ENCODE measurements at regions not wholly inside any gene's neighbourhood (a gene's known extent, or its start where the extent isn't known, plus 50 kb on each side); places are given as distances from the start of the nearest gene placed in this dataset.
"Not testable (repeated sequence)": the region's sequence is repeated elsewhere in the genome, so short reads cannot be mapped to it uniquely, and the experiment has no call there.

DNA sequence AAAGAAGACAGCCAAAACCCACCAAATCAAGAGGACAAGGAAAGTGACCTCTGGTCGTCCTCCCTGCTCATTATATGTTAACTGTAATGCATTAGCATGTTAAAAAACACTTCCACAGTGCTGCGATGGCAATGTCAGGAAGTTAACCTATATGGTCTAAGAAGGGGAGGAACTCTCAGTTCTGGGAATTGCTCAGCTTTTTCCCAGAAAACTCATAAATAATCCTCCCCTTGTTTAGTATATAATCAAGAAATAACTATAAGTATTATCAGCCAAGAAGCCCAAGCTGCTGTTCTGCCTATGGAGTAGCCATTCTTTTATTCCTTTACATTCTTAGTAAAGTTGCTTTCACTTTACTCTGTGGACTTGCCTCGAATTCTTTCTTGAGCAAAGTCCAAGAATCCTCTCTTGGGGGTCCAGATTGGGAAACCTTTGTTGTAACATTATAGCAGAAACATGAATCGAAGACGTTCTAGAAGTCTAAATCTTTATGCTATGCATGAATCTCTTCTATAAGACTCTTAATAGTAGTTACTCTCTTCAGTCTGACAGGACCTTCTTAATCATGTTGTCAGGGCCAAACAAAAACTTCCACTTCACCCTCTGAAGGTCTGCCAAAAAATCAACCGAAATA, 110.0 kb upstream of the VANGL1 start:
- no peak for DNase-seq

- DNase-seq, result peak; percentile 84
Observed at GRCh38 chr1:115530407-115530806, 111.4 kb upstream of the VANGL1 start.

GRCh38 chr1:115529216-115529897, 112.4 kb upstream of the VANGL1 start:
- DNase-seq, result no peak

GRCh38 chr1:115528336-115528735, 113.4 kb upstream of the VANGL1 start:
- not testable (repeated sequence) for DNase-seq

- DNase-seq, result no peak
Observed at GRCh38 chr1:115527746-115528145, 114.0 kb upstream of the VANGL1 start.

DNA sequence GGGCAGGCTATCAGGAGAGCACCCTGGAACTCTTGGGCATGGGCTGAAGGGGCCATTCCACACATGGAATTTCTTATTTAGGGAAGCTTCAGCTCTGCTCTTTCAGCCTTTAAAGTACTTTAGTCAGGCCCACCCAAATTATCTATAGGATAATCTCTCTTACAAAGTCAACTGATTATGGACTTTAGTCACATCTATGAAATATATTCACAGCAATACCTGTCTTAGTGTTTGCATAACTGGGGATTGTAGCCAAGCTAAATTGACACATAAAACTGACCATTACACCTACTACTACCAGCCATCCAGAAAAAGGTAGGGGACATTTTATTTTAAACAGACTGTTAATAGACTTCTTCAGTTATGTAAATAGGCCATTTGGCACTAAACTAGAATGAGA, 114.9 kb upstream of the VANGL1 start:
- no peak for DNase-seq

DNA sequence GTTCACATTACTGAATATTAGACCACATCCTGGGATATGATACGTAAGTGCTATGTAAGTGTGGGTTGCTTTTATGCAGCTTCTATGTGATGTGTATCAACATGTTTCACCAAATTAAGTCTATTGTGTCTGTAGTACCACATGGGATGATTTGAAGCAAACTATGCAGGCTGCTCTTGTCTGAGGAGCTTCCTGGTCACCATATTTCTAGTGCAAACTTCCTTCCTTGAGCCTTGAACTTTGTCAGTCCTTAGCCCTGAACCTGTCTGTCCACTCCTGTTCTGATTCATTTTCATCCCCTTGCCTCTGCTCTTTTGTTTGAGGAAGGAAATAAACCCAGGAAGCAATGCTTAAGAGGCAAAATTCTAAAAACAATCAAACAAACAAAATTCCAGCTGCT, 117.5 kb upstream of the VANGL1 start:
- DNase-seq, result no peak

DNA sequence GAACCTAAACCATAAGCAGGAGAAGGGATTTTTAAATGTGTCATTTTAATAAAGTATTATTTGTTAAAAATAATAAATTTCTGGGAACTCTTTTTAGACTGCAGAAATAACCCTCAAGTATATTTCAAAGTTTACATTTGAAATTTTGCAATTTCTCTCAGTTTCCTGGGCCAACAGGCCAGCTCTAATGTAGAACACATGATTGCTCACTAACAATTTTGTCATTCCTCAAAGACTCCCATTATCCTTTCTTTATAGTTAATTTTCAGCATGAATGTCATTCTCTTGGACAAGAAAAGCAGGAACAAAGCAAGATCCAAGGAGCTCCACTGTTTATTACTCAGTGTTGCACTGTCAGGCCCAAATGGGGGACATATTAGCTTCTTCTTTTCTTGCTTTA, 119.4 kb upstream of the VANGL1 start:
- DNase-seq, result no peak

GRCh38 chr1:115515270-115515669, 126.5 kb upstream of the VANGL1 start:
- DNase-seq, result no peak

GRCh38 chr1:115510226-115510625, 131.5 kb upstream of the VANGL1 start:
- not testable (repeated sequence) for DNase-seq

DNA sequence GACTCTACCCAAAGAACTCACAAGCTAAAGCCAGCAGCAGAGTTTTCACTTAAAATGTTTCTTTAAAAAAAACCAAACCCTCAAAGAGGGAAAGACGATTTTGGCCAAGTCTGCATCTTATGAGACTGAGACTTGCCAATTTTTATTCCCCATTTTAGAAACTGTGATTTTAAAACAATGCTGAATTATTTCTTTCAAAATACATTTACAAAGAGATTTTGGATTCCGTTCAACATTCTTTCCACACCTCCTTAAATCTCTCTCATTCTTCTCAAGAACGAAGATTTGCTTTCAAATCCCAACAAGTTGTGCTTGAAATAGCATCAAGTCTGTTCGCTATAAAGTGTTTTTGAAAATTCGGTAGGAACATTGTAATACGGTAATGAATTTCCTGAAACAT, 133.9 kb upstream of the VANGL1 start:
- no peak for DNase-seq

GRCh38 chr1:115506924-115507589, 134.7 kb upstream of the VANGL1 start:
- DNase-seq, result peak; percentile 63

DNA sequence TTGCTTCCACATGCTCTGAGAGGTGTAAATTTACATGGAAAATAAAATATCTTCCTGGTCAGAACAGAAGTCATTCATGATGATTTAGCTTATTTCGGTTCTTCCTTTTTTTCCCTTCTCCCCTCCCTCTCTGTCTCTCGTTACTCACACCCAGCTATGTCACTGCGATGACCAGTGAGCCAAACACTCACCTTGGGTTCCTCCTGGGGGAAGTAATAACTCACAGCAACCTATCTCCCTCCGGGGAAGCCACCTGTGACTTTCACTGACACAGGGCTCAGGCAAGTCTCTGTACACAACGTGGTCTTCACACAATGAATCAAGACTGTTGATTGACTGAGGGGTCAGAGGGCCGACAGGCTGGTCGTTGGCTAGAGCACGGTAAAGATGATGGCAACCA, 135.3 kb upstream of the VANGL1 start:
- no peak for DNase-seq

DNA sequence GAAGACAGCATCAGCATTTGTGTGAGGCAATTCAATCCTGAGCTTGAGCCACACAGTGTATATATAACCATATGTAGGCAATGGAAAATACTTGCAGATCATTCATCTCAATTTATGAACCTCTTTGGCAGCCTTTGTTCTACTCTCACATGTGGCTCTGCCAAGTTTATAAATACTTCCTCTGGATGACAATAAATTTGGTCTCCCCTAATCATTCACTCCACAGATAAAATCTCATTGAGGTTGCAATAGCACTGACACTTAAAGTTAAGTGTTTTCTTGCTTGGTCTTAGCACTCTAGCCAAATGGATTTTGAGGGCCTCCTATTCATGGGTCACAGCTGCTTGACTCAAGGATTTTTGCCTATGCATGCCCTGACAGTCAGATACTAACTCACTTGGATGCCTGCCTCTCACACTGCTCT, 136.6 kb upstream of the VANGL1 start:
- DNase-seq, result no peak

DNA sequence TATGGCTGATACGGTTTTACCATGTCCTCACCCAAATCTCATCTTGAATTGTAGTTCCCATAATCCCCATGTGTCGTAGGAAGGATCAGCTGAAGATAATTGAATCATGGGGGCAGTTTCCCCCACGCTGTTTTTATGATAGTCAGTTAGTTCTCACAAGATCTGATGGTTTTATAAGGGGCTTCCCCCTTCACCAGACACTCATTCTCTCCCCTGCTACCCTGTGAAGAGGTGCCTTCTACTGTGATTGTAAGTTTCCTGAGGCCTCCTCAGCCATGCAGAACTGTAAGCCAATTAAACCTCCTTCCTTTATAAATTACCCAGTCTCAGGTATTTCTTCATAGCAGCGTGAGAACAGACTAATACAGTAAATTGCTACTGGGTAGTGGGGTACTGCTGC, 139.6 kb upstream of the VANGL1 start:
- not testable (repeated sequence) for DNase-seq

GRCh38 chr1:115501476-115501875, 140.3 kb upstream of the VANGL1 start:
- peak; percentile 43 for DNase-seq

GRCh38 chr1:115499253-115499652, 142.5 kb upstream of the VANGL1 start:
- DNase-seq, result no peak

GRCh38 chr1:115496904-115497527, 144.8 kb upstream of the VANGL1 start:
- peak; percentile 92 for DNase-seq

GRCh38 chr1:115495625-115496024, 146.1 kb upstream of the VANGL1 start:
- peak; percentile 91 for DNase-seq

GRCh38 chr1:115495111-115495510, 146.7 kb upstream of the VANGL1 start:
- DNase-seq, result no peak

- no peak for DNase-seq
Observed at GRCh38 chr1:115493834-115494233, 147.9 kb upstream of the VANGL1 start.

GRCh38 chr1:115492880-115493279, 148.9 kb upstream of the VANGL1 start:
- DNase-seq, result peak; percentile 59

- DNase-seq, result no peak
Observed at GRCh38 chr1:115492019-115492595, 149.7 kb upstream of the VANGL1 start.
